OCI-LY7 (cell line): ENCODE measurements at regions not wholly inside any gene's neighbourhood (a gene's known extent, or its start where the extent isn't known, plus 50 kb on each side); places are given as distances from the start of the nearest gene placed in this dataset.

Experiments
- CTCF ChIP-seq: fragments of 200-600 bp; sonication (generic); conservative IDR thresholded peaks from 2 replicates; pipeline ENCODE4 v1.5.1; 2014; ENCODE audit warnings: mild to moderate bottlenecking, antibody characterized with exemption, low read length, moderate library complexity, mixed read lengths
- EZH2phosphoT487 ChIP-seq: fragments of 200-600 bp; sonication (generic); IDR thresholded peaks from 2 replicates; pipeline ENCODE4 v1.6.1; 2018; ENCODE audit warnings: low read depth, borderline replicate concordance, mild to moderate bottlenecking, mixed run types, antibody characterized with exemption, low read length, moderate library complexity, mixed read lengths

DNA sequence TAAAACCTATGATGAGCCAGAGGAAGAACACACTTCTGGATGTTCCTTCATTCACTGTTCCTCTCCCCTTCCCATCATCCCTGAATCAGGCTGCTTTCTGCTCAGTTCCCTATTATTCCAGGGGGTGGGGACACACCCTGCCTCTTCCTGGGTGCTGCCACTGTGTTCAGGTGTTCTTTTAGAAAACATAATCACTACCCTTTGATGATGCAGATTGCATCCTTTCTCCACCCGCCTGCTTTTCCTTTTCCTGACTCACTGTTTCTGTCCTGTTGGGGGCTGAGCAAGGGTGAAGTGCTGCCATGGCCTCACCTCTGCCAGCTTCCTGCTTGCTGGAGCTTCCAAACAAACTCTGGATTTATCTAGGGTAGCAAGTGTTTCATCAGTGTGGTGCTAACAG, 331.9 kb upstream of the GRIA1 start:
- TF ChIP-seq CTCF = no peak
- no peak for TF ChIP-seq EZH2phosphoT487
